ENCODE measurements at regions not wholly inside any gene's neighbourhood (a gene's known extent, or its start where the extent isn't known, plus 50 kb on each side); places are given as distances from the start of the nearest gene placed in this dataset.

DNA sequence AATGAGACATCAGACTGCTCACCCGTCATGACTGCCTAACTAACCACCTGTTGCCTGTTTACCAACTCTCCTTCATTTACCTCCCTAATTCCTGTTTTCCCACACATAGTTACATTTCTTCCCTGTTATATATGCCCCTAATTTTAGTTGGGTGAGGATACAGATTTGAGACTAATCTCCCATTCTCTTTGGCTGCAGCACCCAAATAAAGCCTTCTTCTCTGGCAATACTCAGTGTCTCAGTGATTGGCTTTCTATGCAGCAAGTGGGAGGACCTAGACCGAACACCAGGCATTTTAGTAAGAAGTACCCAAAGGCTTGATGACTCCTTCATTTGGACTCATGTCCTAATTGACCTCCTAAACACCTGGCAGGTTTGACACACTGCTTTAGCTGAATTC lies 147.2 kb downstream of the TRIB2 start:
- no peak for DNase-seq (ENCODE audit: low spot score)
- in situ Hi-C loops (cut with HindIII; ENCODE audit: low sequenced_read_pairs): no loop called here

- in situ Hi-C loops (cut with HindIII; ENCODE audit: low sequenced_read_pairs): no loop called here
These were observed 151.0 kb downstream of the TRIB2 start for GRCh38 chr2:12867631-12868287.

DNA sequence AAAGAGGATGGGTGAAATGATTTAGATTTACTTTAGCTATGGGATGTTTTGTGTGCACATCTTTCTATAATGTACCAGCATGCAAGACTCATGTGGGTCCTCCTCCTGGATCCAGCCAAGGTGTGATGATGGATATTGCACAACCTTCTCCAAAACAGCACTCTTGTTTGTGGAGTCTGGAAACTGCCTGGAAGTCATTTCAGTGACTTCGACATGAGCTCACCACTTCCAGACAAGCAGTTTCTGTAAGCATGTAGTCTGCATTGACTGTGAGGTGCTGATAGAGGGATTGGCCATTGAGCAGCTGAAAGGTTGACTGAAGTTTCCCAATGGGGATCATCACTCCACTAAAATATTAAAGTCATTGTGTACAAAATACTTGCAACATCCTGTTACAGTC lies 154.0 kb downstream of the TRIB2 start:
- DNase-seq (ENCODE audit: low spot score): no peak
- in situ Hi-C loops (cut with HindIII; ENCODE audit: low sequenced_read_pairs): no loop called here

More at GRCh38 chr2:12867631-12868287, 151.0 kb downstream of the TRIB2 start:
- DNase-seq (ENCODE audit: low spot score): no peak

DNA sequence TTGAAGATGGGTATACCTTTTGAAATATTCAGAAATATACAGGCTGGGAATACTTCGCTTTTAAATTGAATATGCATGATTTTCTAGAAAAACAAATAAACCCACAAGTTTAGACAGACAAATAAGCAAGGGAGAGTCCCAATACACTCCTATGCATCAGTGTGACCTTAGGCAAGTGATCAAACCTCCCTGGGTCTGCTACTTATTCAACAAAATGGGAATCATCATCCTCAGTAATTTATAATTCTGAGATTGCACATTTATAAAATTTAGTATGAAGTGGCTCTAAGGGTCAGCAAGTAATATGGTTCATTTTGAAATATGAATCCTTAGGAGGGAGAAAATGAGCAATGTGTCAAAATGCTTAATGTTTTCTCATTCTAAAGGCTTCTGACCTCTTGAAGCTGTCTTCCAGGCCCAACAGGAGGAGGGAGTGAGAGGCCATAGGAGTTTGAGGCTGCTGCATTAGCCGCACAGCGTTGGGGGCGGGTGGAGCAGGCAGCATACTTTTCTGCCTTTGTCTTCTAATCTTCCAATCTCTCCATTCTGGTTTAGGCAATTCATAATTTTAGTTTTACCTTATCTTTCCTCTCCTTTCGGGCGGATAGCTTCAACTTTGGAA lies 155.1 kb downstream of the TRIB2 start:
- in situ Hi-C loops (cut with HindIII; ENCODE audit: low sequenced_read_pairs): no loop called here
- DNase-seq (ENCODE audit: low spot score): no peak

DNA sequence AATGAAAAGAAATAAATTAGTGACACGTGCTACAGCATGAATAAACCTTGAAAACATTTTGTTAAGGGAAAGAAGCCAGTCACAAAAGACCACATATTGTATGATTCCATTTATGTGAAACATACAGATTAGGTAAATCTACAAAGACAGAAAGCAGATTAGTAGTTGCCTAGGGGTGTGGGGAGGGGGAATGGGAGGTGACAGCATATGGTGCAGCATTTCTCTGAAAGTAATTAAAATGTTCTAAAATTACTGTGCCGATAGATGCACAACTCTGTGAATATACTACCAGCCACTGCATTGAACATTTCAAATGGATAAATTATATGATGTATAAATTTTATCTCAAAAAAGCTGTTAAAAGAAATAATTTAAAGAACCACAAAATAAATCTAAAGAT lies 161.0 kb downstream of the TRIB2 start:
- in situ Hi-C loops (cut with HindIII; ENCODE audit: low sequenced_read_pairs): no loop called here
- DNase-seq (ENCODE audit: low spot score): no peak

GRCh38 chr2:12879649-12880048 lies 162.9 kb downstream of the TRIB2 start:
- no peak for DNase-seq (ENCODE audit: low spot score)
- in situ Hi-C loops (cut with HindIII; ENCODE audit: low sequenced_read_pairs): no loop called here

DNA sequence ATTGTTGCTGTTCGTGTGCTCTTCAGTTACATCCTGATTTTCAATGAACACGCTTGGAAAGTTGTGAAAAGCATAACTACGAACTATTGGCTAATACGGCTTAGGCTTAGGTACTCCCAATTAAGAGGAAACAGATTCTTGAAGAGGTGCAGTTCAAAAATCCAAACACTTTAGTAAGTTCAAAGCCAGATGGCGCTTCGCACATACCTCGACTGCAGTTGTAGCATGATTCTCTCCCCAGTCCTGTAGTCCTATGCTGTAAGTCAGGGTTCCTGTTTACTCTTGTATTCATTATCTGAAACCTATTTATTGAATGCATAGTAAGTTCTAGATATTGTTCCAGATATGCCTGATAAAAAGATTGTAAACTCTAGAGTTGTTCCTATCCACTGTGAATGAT lies 165.2 kb downstream of the TRIB2 start:
- in situ Hi-C loops (cut with HindIII; ENCODE audit: low sequenced_read_pairs): no loop called here
- no peak for DNase-seq (ENCODE audit: low spot score)

GRCh38 chr2:12882393-12882792 lies 165.7 kb downstream of the TRIB2 start:
- in situ Hi-C loops (cut with HindIII; ENCODE audit: low sequenced_read_pairs): no loop called here
- no peak for DNase-seq (ENCODE audit: low spot score)

DNA sequence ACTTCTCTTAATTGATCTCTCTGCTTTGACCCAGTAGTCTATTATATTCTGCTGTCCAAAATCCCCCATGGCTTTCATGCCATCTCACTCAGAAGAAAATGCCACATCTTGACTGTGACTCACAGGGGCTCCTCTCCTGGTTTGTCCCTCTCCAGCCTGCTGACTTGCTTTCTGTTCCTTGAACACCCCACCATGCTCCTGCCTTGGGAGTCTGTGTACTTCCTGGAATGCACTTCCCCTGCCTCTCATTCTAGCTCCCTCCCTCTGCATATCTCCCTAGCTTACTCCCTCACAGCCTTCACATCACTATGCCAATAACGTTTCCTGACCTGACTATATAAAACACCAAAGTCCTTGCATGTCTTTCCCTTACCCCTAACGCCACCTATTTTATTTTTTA lies 167.2 kb downstream of the TRIB2 start:
- DNase-seq (ENCODE audit: low spot score): no peak
- in situ Hi-C loops (cut with HindIII; ENCODE audit: low sequenced_read_pairs): no loop called here

DNA sequence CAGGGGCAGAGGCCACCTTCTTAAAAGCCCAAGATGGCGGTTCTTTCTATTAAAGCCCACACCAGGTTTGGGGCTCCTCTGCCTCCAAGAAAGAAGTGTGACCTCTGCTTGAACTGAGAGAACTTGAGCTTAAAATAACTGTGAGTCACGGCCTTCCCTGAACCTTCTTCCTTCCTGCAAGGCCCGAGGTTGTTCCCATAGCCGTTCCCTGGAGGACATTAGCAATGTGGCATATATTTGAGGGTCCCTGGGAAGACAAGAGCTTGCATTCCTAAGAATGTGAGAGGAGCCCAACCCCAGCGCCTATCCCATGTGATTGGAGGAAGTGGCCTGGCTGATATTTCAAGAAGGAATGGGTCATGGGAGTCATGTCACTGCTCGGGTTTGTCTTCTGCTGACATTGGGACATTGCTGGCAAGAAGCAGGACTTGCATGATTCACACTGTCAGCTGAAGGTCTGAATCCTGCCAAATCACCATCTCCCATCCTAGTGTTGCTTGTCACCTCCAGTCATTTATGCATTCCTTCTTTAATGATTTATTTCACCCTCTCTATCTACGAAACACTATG lies 168.1 kb downstream of the TRIB2 start:
- in situ Hi-C loops (cut with HindIII; ENCODE audit: low sequenced_read_pairs): no loop called here
- no peak for DNase-seq (ENCODE audit: low spot score)

- in situ Hi-C loops (cut with HindIII; ENCODE audit: low sequenced_read_pairs): no loop called here
- DNase-seq (ENCODE audit: low spot score): no peak
These were observed 173.3 kb downstream of the TRIB2 start for GRCh38 chr2:12890066-12890465.

DNA sequence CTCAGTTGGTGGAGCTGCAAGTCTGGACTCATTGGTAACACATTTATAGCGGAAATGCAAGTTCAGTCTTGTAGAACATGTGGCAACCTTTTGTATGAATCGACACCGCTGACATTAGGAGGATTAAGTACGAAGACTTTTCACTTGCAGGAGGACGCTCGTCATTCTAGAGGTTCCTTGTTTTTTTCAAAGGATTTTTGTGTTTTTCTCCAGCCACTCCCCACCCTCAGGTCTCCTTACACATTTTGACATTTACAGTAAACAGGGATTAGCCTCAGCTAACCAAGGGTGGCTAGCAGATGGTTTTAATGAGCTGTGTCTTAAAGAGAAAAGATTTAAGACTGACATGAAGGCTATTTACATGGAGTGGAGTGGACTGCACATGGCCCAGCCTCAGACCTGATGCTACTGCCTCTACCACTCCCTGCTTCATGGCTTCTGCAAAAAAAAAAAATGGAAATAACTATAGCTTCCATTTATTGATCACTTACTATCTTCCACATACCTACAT lies 173.8 kb downstream of the TRIB2 start:
- DNase-seq (ENCODE audit: low spot score): no peak
- in situ Hi-C loops (cut with HindIII; ENCODE audit: low sequenced_read_pairs): no loop called here

DNA sequence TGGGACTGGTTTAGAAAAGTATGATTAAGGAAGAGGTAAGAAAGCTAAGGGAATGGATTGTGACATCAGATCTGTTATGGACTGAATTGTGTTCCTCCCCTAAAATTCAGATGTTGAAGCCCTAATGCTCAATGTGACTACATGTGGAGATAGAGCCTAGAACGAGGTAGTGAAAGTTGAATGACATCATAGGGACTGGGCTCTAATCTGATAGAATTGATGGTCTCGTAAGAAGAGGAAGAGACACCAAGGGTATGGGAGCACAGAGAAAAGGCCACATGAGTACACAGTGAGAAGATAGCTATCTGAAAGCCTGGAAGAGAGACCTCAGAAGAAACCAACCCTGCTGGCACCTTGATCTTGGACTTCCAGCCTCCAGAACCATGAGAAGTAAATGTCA lies 178.3 kb downstream of the TRIB2 start:
- DNase-seq (ENCODE audit: low spot score): no peak
- in situ Hi-C loops (cut with HindIII; ENCODE audit: low sequenced_read_pairs): no loop called here

GRCh38 chr2:12896318-12896982 lies 179.7 kb downstream of the TRIB2 start:
- DNase-seq (ENCODE audit: low spot score): no peak
- in situ Hi-C loops (cut with HindIII; ENCODE audit: low sequenced_read_pairs): no loop called here

GRCh38 chr2:12897181-12897580 lies 180.4 kb downstream of the TRIB2 start:
- no peak for DNase-seq (ENCODE audit: low spot score)
- in situ Hi-C loops (cut with HindIII; ENCODE audit: low sequenced_read_pairs): no loop called here

- in situ Hi-C loops (cut with HindIII; ENCODE audit: low sequenced_read_pairs): no loop called here
- DNase-seq (ENCODE audit: low spot score): no peak
These were observed 186.5 kb downstream of the TRIB2 start for GRCh38 chr2:12903272-12903671.

DNA sequence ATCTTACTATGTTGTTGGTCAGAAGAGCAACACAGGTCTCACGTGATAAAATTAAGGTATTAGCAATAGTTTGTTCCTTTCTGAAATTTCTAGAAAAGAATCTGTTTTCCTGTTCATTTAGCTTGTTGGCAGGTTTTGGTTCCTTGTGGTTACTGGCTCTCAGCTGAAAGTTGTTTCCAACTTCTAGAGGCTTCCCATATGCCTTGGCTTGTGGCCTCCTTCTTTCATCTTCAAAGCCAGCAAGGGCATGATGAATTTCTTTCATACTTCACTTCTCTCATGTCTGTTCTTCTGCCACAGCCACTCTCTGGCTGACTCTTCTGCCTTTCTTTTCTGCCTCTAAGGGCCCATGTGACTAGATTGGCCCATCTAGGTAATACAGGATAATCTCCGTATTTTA lies 193.7 kb downstream of the TRIB2 start:
- in situ Hi-C loops (cut with HindIII; ENCODE audit: low sequenced_read_pairs): no loop called here
- no peak for DNase-seq (ENCODE audit: low spot score)

DNA sequence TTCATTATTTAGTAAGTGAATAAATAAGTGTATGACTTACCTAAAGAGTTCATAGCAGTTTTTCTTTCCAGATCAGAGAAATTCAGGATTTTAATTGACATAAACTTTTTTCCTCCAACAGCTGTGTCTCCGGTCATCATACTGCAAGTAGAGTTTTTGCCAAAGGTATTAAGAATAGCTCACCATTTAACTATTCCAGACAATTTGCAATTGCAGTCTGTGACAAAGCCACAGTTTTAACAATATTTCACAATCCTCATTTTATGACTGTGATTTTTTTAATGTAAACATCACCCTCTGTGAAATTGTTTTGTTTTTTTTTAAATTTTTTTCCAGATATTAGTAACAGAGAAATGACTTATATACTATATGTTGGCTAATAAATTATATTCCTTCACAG lies 199.1 kb downstream of the TRIB2 start:
- no peak for DNase-seq (ENCODE audit: low spot score)
- in situ Hi-C loops (cut with HindIII; ENCODE audit: low sequenced_read_pairs): no loop called here

GRCh38 chr2:12918138-12918834 lies 201.6 kb downstream of the TRIB2 start:
- in situ Hi-C loops (cut with HindIII; ENCODE audit: low sequenced_read_pairs): no loop called here

More at GRCh38 chr2:12918138-12918834, 201.6 kb downstream of the TRIB2 start:
- no peak for DNase-seq (ENCODE audit: low spot score)
